IPS DF 6.9 (cell line): ENCODE measurements at regions not wholly inside any gene's neighbourhood (a gene's known extent, or its start where the extent isn't known, plus 50 kb on each side); places are given as distances from the start of the nearest gene placed in this dataset.

Source experiments
- DNase-seq: peaks from one replicate; pipeline ENCODE4 v3.0.0-alpha.2; 2013; ENCODE audit warnings: low read depth, low spot score
- H3K27ac ChIP-seq: one replicate; pipeline ENCODE4 v1.5.1; 2013; ENCODE audit warnings: low read length, control low read depth
- H3K27me3 ChIP-seq: 2 replicates; pipeline ENCODE4 v1.6.1; 2013; ENCODE audit warnings: mild to moderate bottlenecking, low read length; ENCODE audit not compliant: control insufficient read depth, insufficient read depth
- H3K36me3 ChIP-seq: 2 replicates; pipeline ENCODE4 v1.6.1; 2013; ENCODE audit warnings: low read length; ENCODE audit not compliant: control insufficient read depth, insufficient read depth
- H3K4me1 ChIP-seq: 2 replicates; pipeline ENCODE4 v1.6.1; 2013; ENCODE audit warnings: low read length; ENCODE audit not compliant: control insufficient read depth, insufficient read depth
- H3K4me3 ChIP-seq: 2 replicates; pipeline ENCODE4 v1.5.1; 2013; ENCODE audit warnings: mild to moderate bottlenecking, low read length
- H3K9me3 ChIP-seq: 2 replicates; pipeline ENCODE4 v1.6.1; 2013; ENCODE audit warnings: low read length, inconsistent platforms; ENCODE audit not compliant: control insufficient read depth, insufficient read depth
- WGBS: extraction: QIAGEN DNeasy Blood & Tissue Kit; methylation state at CpG from one replicate; pipeline ENCODE4 v1.1.7; 2013; ENCODE audit warnings: mixed read lengths, missing lambda C conversion rate; ENCODE audit not compliant: insufficient read length, insufficient coverage; 5-methylcytosine and 5-hydroxymethylcytosine counted together

DNA sequence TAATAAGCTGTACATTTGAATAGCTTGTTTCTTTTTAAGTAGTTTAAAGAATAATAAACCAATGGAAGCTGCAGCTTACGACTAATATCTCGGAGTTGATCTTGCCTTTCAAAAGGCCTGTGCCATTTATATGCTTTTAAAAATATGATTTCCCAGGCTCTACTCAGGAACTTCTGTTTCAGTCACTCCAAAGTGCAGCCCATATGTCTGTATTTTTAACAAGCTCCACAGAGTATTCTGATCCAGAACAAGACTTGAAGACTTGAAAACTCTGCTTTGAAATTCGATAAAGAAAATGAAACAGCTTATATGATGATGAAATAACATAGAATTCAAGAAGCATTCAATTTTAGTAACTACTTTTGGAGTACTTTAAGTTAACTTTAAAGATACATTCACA, 79.1 kb upstream of the PLPPR4 start:
- WGBS = no CpG with 5 or more reads among the region's 3 CpGs
- Histone ChIP-seq H3K4me3 (no peak overlapping the region), H3K4me1 (no peaks in the 10 kb centered on the region), H3K9me3 (no peaks in the 10 kb centered on the region), H3K27ac (no peak overlapping the region), H3K36me3 (no peaks in the 10 kb centered on the region), H3K27me3 (no peaks in the 10 kb centered on the region)
- no peak for DNase-seq

DNA sequence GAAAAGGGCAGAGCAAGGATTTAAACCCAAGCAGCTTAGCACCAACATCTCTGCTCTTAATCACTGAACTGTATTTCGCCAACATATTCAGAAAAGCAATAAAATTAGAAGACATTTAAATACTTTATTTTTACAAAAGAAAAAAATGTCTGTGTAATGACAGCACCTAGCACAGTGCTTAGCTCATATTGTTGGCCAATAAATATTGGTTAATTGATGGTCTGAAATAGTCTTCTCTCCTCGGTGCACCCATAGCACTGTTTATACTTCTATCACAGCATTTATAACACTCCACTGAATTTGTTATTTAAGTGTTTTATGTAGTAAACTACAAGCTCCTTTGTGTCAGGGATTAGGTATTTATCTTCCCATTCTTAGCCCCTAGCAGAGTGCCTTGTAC, 70.9 kb upstream of the PLPPR4 start:
- no peak for DNase-seq
- H3K9me3 ChIP-seq = no peaks in the 10 kb centered on the region
- H3K27me3 ChIP-seq = no peaks in the 10 kb centered on the region
- H3K4me1 ChIP-seq = no peaks in the 10 kb centered on the region
- no peak overlapping the region for H3K27ac ChIP-seq
- H3K36me3 ChIP-seq = no peaks in the 10 kb centered on the region
- WGBS = no CpG with 5 or more reads among the region's 2 CpGs
- H3K4me3 ChIP-seq = no peak overlapping the region

DNA sequence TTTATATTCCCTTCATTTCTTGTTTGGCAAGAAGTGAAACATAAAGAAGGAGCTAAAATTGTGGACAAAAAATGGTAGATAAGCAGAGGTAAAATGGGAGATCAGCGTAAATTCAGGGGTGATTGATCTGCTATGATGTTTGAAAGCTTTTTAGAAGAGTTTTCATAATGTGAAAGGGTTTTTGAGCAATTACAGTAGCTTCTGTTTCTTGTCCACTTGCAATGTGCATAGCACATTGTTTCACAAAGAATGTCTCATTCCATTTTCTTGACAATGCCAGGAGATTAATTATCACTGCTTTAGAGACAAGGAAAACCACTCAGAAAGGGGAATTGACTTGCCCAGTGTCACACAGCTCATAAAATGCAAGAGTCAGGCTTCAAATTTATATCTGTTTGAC, 65.9 kb upstream of the PLPPR4 start:
- H3K27me3 ChIP-seq = no peaks in the 10 kb centered on the region
- no peak overlapping the region for H3K27ac ChIP-seq
- WGBS = no CpG with 5 or more reads among the region's 1 CpG
- no peak for DNase-seq
- H3K9me3 ChIP-seq = no peaks in the 10 kb centered on the region
- H3K4me1 ChIP-seq = no peaks in the 10 kb centered on the region
- no peak overlapping the region for H3K4me3 ChIP-seq
- H3K36me3 ChIP-seq = no peaks in the 10 kb centered on the region

DNA sequence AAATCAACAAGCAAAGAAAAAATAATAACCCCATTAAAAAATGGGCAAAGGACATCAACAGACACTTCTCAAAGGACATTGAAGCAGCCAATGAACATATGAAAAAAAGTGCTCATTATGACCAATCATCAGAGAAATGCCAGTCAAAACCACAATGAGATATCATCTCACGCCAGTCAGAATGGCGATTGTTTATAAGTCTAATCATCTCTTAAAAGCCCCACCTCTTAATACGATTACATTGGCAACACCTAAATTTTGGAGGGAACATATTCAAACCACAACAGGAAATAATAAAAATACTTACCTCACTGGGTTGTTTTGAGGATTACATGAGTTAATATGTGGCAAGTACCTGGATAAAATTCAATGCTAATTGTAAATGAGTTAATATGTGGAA, 57.1 kb upstream of the PLPPR4 start:
- Histone ChIP-seq H3K4me3 (no peak overlapping the region), H3K27me3 (no peaks in the 10 kb centered on the region), H3K4me1 (no peaks in the 10 kb centered on the region), H3K36me3 (no peaks in the 10 kb centered on the region), H3K27ac (no peak overlapping the region), H3K9me3 (no peaks in the 10 kb centered on the region)
- DNase-seq = no peak
- no CpG with 5 or more reads among the region's 3 CpGs for WGBS
